HG02623 (cell line): ENCODE measurements at regions not wholly inside any gene's neighbourhood (a gene's known extent, or its start where the extent isn't known, plus 50 kb on each side); places are given as distances from the start of the nearest gene placed in this dataset.

Experiments used
- ATAC-seq: cut with Tn5 transposase; IDR thresholded peaks from one replicate; pipeline ENCODE4 v1.9.1; 2021; ENCODE audit warnings: moderate library complexity; ENCODE audit not compliant: unreplicated experiment

DNA sequence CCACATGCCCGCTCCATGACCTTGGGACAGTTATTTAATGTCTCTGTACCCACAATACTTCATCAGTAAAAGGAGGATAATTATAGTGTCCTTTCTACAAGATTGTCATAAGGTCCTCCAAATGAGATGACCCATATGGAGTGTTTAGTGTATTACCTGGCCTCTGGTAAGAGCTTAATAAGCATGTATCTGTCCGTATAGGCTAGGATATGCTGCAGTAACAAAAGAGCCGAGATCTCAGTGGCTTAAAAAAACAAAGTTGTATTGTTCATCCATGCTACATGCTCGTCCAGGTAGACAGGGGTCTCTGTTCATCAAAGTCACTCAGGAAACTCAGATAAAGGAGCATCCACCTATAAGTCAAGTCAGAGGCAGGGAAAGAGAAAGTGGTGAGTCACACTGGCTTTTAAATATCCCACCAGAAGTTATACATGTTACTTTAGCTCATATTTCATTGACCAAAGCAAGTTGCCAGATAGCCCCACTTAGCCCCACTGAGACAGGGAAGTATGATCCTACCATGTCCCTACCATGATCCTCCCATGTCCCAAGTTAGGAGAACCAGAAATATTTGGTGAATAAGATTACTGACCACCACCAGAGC lies 53.0 kb upstream of the KAZN start:
- ATAC-seq, result no peak

DNA sequence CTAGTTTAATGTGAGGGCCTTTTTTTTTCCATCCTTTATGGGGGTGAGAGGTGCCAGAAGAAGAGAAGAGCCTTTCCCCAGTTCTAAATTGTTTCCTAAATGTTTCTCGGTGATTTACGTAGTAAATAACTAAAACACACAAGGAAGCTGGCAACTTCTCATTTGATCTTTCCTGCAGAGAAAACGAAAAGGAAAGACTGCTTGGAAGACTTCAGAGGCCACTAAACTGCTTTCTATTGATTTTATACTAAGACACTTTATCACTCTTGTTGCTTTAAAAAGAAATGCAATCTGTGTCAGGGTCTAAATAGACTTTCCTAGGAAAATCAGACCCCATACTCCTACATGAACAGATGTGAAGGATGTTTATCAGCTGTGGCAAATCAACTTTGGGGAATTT lies 52.1 kb upstream of the KAZN start:
- ATAC-seq, result no peak
